Aorta (tissue), 5 donors: ENCODE measurements at regions not wholly inside any gene's neighbourhood (a gene's known extent, or its start where the extent isn't known, plus 50 kb on each side); places are given as distances from the start of the nearest gene placed in this dataset.
"Not testable (repeated sequence)": the region's sequence is repeated elsewhere in the genome, so short reads cannot be mapped to it uniquely, and the experiment has no call there.

Experiments used
- ATAC-seq: fragments of 200-7000 bp; cut with Tn5 transposase; one replicate; pipeline ENCODE4 v1.9.1; 2022; ENCODE audit warnings: moderate library complexity; ENCODE audit not compliant: low FRiP score
- DNase-seq, 2 donors: peaks; one replicate each; pipeline ENCODE4 v3.0.0-alpha.2; 2020
- H3K27ac ChIP-seq, 2 donors: one replicate each; pipeline ENCODE4 v1.5.1; 2013; ENCODE audit warnings: low read length in 2 of 2, mild to moderate bottlenecking in 2 of 2, moderate library complexity in 2 of 2, control low read depth in 1 of 2, inconsistent platforms in 1 of 2, low read depth in 1 of 2
- H3K27me3 ChIP-seq, 2 donors: one replicate each; pipeline ENCODE4 v1.6.1; 2013; ENCODE audit warnings: control low read depth in 1 of 2, low read length in 1 of 2, mild to moderate bottlenecking in 1 of 2, moderate library complexity in 1 of 2; ENCODE audit not compliant: insufficient read depth in 2 of 2, control insufficient read depth in 1 of 2
- H3K36me3 ChIP-seq, 2 donors: one replicate each; pipeline ENCODE4 v1.6.1; 2013; ENCODE audit warnings: control low read depth in 1 of 2, low read length in 1 of 2, mild to moderate bottlenecking in 1 of 2; ENCODE audit not compliant: insufficient read depth in 2 of 2, control insufficient read depth in 1 of 2
- H3K4me1 ChIP-seq, 2 donors: one replicate each; pipeline ENCODE4 v1.6.1; 2013; ENCODE audit warnings: low read length in 2 of 2, control low read depth in 1 of 2, mild to moderate bottlenecking in 1 of 2, moderate library complexity in 1 of 2; ENCODE audit not compliant: insufficient read depth in 2 of 2, control insufficient read depth in 1 of 2
- H3K4me3 ChIP-seq, 2 donors: one replicate each; pipeline ENCODE4 v1.5.1; 2013; ENCODE audit warnings: low read length in 2 of 2, control low read depth in 1 of 2, mild to moderate bottlenecking in 1 of 2
- H3K9me3 ChIP-seq: one replicate; pipeline ENCODE4 v1.6.1; 2013; ENCODE audit warnings: mild to moderate bottlenecking, low read length; ENCODE audit not compliant: control insufficient read depth
- WGBS, 2 donors: extraction: QIAGEN DNeasy Blood & Tissue Kit; methylation state at CpG; one replicate each; pipeline ENCODE4 v1.1.7; 2013; 5-methylcytosine and 5-hydroxymethylcytosine counted together
- intact Hi-C, 2 donors: fragments of 100-400 bp; cut with DNase I; formaldehyde crosslinking; loops; one replicate each; pipeline versions ENCODE4 v1.14.2 to v1.15.0; 2022
- donor health status: healthy with polysubstance abuse.
- donor health status: Bipolar disorder and iron deficiency.
- donor health status: DM: no; HTN: no; CAD: no.
- donor health status: DM: no; HTN: no; CAD: no.
- donor health status: DM: yes; HTN: yes; CAD: no.

DNA sequence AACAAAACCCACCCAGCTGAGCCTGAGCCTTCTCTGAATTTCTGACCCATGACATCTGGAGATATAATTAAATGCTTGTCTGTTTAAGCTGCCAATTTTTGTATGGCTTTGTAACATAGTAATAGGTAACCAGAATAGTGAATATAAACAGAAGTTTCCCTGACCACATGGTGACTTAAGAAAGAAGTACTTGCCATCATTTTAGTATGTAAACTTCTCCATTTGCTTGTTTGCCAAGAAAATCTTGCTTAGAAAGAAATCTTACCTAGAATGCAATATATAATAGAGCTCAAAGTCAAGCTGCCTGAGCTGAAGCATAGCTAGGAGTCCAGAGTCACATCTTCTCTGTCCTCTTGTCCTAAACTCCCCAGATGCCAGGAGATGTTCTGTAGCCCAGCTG lies 117.0 kb downstream of the PCSK1 start:
- Histone ChIP-seq H3K4me3 (no peak overlapping the region), H3K27me3 (no peaks in the 10 kb centered on the region), H3K27ac (no peak overlapping the region), H3K4me1 (peaks cover 0 to 4% of the 10 kb centered on the region in 2 donors), H3K36me3 (no peaks in the 10 kb centered on the region), H3K9me3 (no peaks in the 10 kb centered on the region)
- ATAC-seq (no peak), DNase-seq (no peak)
- intact Hi-C loops = no loop called here

DNA sequence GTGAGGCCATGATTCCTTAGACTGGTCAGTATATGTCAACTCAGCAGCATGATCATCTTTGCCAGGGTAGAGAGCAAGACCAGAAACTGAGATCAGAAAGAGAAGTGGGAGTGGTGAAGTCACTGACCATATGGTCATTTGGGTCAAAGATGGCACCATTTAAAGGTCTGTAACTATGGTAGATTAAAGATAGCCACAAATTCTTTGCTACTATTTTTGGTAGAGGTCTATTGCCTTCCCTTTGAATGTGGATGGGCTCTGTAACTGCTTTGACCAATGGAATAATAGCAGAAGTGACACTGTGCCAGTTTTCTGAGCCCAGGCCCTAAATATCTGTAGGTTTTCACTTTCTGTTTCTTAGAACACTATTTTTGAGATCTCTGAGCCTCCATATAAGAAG lies 117.6 kb downstream of the PCSK1 start:
- Histone ChIP-seq H3K27me3 (no peaks in the 10 kb centered on the region), H3K4me3 (no peak overlapping the region), H3K27ac (no peak overlapping the region), H3K4me1 (peaks cover 0 to 4% of the 10 kb centered on the region in 2 donors), H3K36me3 (no peaks in the 10 kb centered on the region), H3K9me3 (no peaks in the 10 kb centered on the region)
- DNase-seq = no peak
- ATAC-seq = no peak
- intact Hi-C loops = no loop called here

DNA sequence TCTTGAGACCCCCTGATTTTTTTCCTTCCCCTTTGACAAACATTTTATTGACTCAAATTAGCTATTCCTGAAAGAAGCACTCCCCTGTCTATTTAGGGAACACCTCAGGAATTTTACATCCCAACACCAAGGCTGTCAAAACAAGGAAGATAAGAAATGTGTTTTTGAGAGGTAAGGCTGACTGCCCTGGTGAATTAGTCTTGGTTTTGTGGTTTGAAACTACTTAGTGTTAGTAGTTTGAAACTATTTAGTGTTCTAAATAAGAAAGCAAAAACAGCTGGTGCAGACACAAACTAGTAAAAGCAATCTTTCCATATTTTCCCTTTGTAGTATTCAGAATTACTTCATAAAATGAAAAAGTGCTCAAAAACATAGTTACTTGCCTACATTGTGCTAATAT lies 120.7 kb downstream of the PCSK1 start:
- Histone ChIP-seq H3K27me3 (no peaks in the 10 kb centered on the region), H3K4me1 (peaks cover 0 to 4% of the 10 kb centered on the region in 2 donors), H3K9me3 (no peaks in the 10 kb centered on the region), H3K36me3 (no peaks in the 10 kb centered on the region), H3K27ac (no peak overlapping the region), H3K4me3 (no peak overlapping the region)
- no peak for DNase-seq
- intact Hi-C loops = no loop called here
- no peak for ATAC-seq

DNA sequence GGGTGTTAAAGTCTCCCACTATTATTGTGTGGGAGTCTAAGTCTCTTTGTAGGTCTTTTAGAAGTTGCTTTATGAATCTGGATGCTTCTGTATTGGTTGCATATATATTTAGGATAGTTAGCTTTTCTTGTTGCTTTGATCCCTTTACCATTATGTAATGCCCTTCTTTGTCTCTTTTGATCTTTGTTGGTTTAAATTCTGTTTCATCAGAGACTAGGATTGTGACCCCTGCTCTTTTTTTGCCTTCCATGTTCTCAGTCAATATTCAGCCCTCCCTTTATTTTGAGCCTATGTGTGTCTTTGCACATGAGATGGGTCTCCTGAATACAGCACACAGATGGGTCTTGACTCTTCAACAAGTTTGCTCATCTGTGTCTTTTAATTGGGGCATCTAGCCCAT lies 126.0 kb downstream of the PCSK1 start:
- H3K36me3 ChIP-seq, H3K27ac ChIP-seq, DNase-seq, H3K4me3 ChIP-seq, H3K27me3 ChIP-seq, H3K9me3 ChIP-seq, intact Hi-C loops, ATAC-seq, H3K4me1 ChIP-seq: not testable (repeated sequence)

DNA sequence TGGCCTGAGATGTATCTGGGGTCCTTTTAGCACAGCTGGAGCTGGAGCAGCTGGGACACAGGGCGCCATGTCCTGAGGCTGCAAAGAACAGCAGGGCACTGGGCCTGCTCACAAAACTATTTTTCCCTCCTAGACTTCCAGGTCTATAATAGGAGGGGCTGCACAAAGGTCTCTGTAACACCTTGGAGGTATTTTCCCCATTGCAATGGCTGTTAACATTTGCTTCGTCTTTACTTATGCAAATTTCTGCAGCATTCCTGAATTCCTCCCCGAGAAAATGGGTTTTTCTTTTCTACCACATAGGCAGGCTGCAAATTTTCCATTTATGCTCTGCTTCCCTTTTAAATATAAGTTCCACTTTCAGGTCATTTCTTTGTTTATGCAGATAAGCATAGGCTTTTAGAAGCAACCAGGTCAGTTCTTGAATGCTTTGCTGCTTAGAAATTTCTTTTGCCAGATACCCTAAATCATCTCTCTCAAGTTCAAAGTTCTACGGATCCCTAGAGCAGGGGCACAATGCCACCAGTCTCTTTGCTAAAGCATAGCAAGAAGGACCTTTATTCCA lies 130.8 kb downstream of the PCSK1 start:
- Histone ChIP-seq H3K4me1 (peaks cover 0 to 2% of the 10 kb centered on the region in 2 donors), H3K4me3 (no peak overlapping the region), H3K9me3 (no peaks in the 10 kb centered on the region), H3K36me3 (no peaks in the 10 kb centered on the region), H3K27ac (no peak overlapping the region), H3K27me3 (no peaks in the 10 kb centered on the region)
- WGBS, 2 donors = 88 to 91% methylated on average over 4 of the region's 4 CpGs
- DNase-seq (no peak), ATAC-seq (no peak)
- intact Hi-C loops = no loop called here

DNA sequence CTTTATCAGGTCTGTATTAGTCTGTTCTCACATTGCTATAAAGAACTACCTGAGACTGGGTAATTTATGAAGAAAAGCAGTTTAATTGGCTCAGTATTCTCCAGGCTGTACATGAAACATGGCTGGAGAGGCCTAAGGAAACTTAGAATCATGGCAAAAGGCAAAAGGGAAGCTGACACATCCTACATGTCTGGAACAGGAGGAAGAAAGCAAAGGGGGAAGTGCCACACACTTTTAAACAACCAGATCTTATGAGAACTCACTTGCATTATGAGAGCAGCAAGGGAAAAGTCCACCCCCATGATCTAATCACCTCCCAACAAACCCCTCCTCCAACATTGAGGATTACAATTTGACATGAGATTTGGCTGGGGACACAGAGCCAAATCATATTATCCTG lies 132.1 kb downstream of the PCSK1 start:
- ATAC-seq = no peak
- H3K9me3 ChIP-seq = no peaks in the 10 kb centered on the region

DNA sequence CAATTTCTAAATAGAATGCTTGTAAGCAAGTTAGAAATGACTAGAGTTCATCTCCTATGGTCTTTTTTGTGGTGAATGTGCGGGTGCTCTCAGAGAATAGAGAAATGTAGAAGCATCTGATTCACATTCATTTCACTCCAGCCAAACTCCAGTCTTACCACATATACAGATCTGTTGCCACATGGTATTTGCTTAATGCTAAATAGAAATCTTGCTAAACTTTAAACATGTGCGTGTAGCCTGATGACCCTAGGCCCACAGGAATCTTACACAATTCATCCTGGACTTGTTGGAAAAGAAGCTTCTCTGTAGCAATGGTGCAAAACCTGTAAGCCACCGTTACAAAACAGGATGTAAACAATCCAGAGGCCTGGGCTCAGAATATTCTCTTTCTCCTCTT lies 135.2 kb downstream of the PCSK1 start:
- Histone ChIP-seq H3K27ac (peak overlapping the region in 1 of 2 donors; percentile 57), H3K4me1 (peaks cover 0 to 3% of the 10 kb centered on the region in 2 donors), H3K36me3 (no peaks in the 10 kb centered on the region), H3K4me3 (no peak overlapping the region), H3K27me3 (no peaks in the 10 kb centered on the region), H3K9me3 (no peaks in the 10 kb centered on the region)
- WGBS, 2 donors = 52 to 53% methylated on average over 3 of the region's 3 CpGs
- no peak for DNase-seq
- intact Hi-C loops = loop anchor here in 1 of 2 donors (5.0 kb wide), 1 partner anchor 81 kb away; no protein-coding TSS in a partner anchor
- ATAC-seq = no peak

More for the DNA sequence above, 132.1 kb downstream of the PCSK1 start:
- Histone ChIP-seq H3K36me3 (no peaks in the 10 kb centered on the region), H3K4me3 (no peak overlapping the region), H3K4me1 (peaks cover 0 to 3% of the 10 kb centered on the region in 2 donors), H3K27me3 (no peaks in the 10 kb centered on the region), H3K27ac (no peak overlapping the region)
- no peak for DNase-seq
- intact Hi-C loops = no loop called here

DNA sequence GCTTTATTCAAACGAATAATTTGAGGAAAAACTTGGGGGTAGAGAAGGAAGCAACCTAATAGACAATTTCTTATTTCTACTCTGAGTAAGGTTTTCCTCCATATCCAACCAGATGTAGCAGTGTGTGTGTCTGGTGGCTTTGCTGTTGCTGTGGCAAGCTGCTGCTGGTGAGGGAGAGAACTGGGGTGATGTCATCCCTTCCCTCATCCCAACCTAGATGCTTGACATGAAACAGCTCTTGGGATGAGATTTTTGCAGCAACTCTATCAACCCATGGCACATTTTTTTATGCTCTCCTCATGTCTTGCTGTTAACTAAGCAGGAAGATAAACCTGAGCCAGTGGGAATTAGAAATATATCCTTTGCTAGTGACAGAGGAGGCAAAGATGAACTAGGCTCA lies 135.8 kb downstream of the PCSK1 start:
- no peaks in the 10 kb centered on the region for H3K9me3 ChIP-seq
- intact Hi-C loops = loop anchor here in 1 of 2 donors (5.0 kb wide), 1 partner anchor 80 kb away; no protein-coding TSS in a partner anchor
- DNase-seq (no peak), ATAC-seq (peak; percentile 73)
- no peaks in the 10 kb centered on the region for H3K36me3 ChIP-seq
- no peaks in the 10 kb centered on the region for H3K27me3 ChIP-seq
- H3K4me3 ChIP-seq = no peak overlapping the region
- H3K27ac ChIP-seq = peak overlapping the region; percentile 51 to 57
- WGBS, 2 donors = 0 to 4% methylated on average over 1 of the region's 1 CpG
- H3K4me1 ChIP-seq = peaks cover 0 to 3% of the 10 kb centered on the region in 2 donors

DNA sequence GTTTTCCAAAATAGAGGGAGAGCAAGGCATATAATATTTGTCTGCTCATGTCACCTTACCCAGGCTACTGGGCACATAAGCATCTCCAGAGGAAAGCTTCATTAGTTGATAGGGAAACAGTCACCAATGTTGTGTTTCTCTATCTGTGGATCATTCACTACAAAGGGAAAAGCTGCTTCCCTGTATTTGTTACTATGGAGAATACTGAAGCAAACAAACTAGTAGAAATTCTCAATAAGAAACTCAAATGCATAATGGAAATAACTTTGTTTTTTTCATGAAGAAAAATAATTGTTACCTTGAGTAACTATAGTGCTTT lies 138.2 kb downstream of the PCSK1 start:
- no peak for ATAC-seq
- Histone ChIP-seq H3K4me3 (no peak overlapping the region), H3K27ac (peak overlapping the region in 1 of 2 donors; percentile 77), H3K36me3 (no peaks in the 10 kb centered on the region), H3K9me3 (no peaks in the 10 kb centered on the region), H3K27me3 (no peaks in the 10 kb centered on the region), H3K4me1 (peaks cover 0 to 3% of the 10 kb centered on the region in 2 donors)
- intact Hi-C loops = loop anchor here in 1 of 2 donors (5.0 kb wide), 2 partner anchors 37 to 78 kb away; no protein-coding TSS in a partner anchor
- DNase-seq = no peak
